Caco-2 (cell line): ENCODE measurements at regions not wholly inside any gene's neighbourhood (a gene's known extent, or its start where the extent isn't known, plus 50 kb on each side); places are given as distances from the start of the nearest gene placed in this dataset.

Source experiments
- BruUV-seq: library from RNA; stranded (reverse); fragments of 400-500 nt; replicated peaks from 2 replicates; lab custom pipeline; 2021; lab: Mats Ljungman, UMichigan
- CTCF ChIA-PET: fragments of 300-600 bp; sonication (Branson Sonifier 250); formaldehyde crosslinking; loops from one replicate; lab custom pipeline; 2022; ENCODE audit warnings: antibody characterized with exemption; lab: Charles Lee
- POLR2A ChIA-PET: fragments of 300-600 bp; sonication (Branson Sonifier 250); formaldehyde crosslinking; loops from one replicate; lab custom pipeline; 2022; ENCODE audit warnings: antibody characterized with exemption; lab: Charles Lee
- DNase-seq, 2 experiments: peaks; one replicate each; pipeline versions ENCODE4 v3.0.0 to v3.0.0-alpha.2; 2020 to 2022
- H3K27me3 ChIP-seq: replicated peaks from 2 replicates; pipeline ENCODE4 v1.6.0; 2011; ENCODE audit warnings: low read length; ENCODE audit not compliant: control insufficient read depth, insufficient read depth
- H3K36me3 ChIP-seq: 2 replicates; pipeline ENCODE4 v1.5.1; 2011; ENCODE audit warnings: low read length; ENCODE audit not compliant: control insufficient read depth, insufficient read depth
- H3K4me1 ChIP-seq: fragments of 250-450 bp; sonication (Bioruptor Pico); 2 replicates; pipeline ENCODE4 v1.5.1; 2020; ENCODE audit warnings: mild to moderate bottlenecking
- H3K4me3 ChIP-seq: 2 replicates; pipeline ENCODE4 v1.5.1; 2011; ENCODE audit warnings: low read depth, mild to moderate bottlenecking, control low read depth, low read length
- H3K9me3 ChIP-seq: fragments of 250-450 bp; sonication (Bioruptor Pico); 2 replicates; pipeline ENCODE4 v1.5.1; 2020; ENCODE audit warnings: mild to moderate bottlenecking, moderate library complexity
- H3K27ac Mint-ChIP-seq: one replicate; pipeline ENCODE4 v1.8.0; 2022; ENCODE audit warnings: mixed read lengths; ENCODE audit not compliant: unreplicated experiment
- H3K27me3 Mint-ChIP-seq: one replicate; pipeline ENCODE4 v1.8.0; 2022; ENCODE audit warnings: mixed read lengths; ENCODE audit not compliant: insufficient read depth, unreplicated experiment
- H3K36me3 Mint-ChIP-seq: one replicate; pipeline ENCODE4 v1.8.0; 2022; ENCODE audit warnings: mild to moderate bottlenecking, mixed read lengths; ENCODE audit not compliant: insufficient read depth, unreplicated experiment
- H3K4me1 Mint-ChIP-seq: one replicate; pipeline ENCODE4 v1.8.0; 2022; ENCODE audit warnings: low read depth, mixed read lengths; ENCODE audit not compliant: unreplicated experiment
- H3K4me3 Mint-ChIP-seq: one replicate; pipeline ENCODE4 v1.8.0; 2022; ENCODE audit warnings: mild to moderate bottlenecking, moderate library complexity, mixed read lengths; ENCODE audit not compliant: unreplicated experiment
- H3K9me3 Mint-ChIP-seq: one replicate; pipeline ENCODE4 v1.8.0; 2022; ENCODE audit warnings: mixed read lengths; ENCODE audit not compliant: unreplicated experiment
- intact Hi-C: fragments of 100-400 bp; cut with micrococcal nuclease; formaldehyde crosslinking; loops from one replicate; pipeline ENCODE4 v1.10.0; 2022; ENCODE audit not compliant: unreplicated experiment
- TF ChIP-seq, protein P1 (sequence below), 2 experiments: fragments of 200-600 bp in 1 of 2; IDR thresholded peaks; 1 replicate in 1 of 2; 2 replicates in 1 of 2; pipeline versions ENCODE4 v1.5.1 to v1.8.0; 2011 to 2022; ENCODE audit warnings: antibody characterized with exemption in 1 of 2, control low read depth in 1 of 2, inconsistent platforms in 1 of 2, low read depth in 1 of 2, low read length in 1 of 2, mild to moderate bottlenecking in 1 of 2, moderate library complexity in 1 of 2; ENCODE audit not compliant: insufficient read depth in 1 of 2, severe bottlenecking in 1 of 2, unreplicated experiment in 1 of 2

DNA sequence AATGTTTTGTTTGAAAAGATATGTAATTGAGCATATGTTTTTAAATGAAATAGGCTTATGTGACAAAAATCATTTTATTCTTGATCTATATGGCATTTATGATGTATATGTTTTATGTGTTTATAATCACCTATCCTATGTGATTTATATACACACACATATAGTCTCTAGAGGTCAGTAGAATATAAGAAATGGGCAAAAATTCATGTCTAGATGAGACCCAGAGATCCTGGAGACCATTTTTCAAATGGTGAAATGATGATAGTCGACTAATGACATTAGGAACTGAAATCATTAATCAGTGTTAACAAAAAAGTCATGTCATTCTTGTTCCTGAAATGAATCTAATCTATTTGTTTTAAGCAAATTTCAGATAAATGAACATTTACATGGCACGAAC lies 709.2 kb upstream of the WWC1 start:
- Mint-ChIP-seq H3K36me3 (no peaks in the 10 kb centered on the region), H3K4me1 (no peaks in the 10 kb centered on the region), H3K27ac (no peak overlapping the region), H3K9me3 (no peaks in the 10 kb centered on the region), H3K4me3 (no peak overlapping the region), H3K27me3 (peaks cover 26% of the 10 kb centered on the region)
- DNase-seq: no peak
- BruUV-seq: no TSS peak
- POLR2A ChIA-PET: no interaction called here
- Histone ChIP-seq H3K27me3 (no peaks in the 10 kb centered on the region), H3K4me3 (no peak overlapping the region), H3K36me3 (no peaks in the 10 kb centered on the region), H3K9me3 (no peaks in the 10 kb centered on the region), H3K4me1 (no peaks in the 10 kb centered on the region)
- intact Hi-C loops: loop anchor here (1.0 to 2.0 kb wide), 2 partner anchors 465 to 637 kb away; no protein-coding TSS in a partner anchor
- CTCF ChIA-PET: no interaction called here
- TF ChIP-seq, protein P1, sequence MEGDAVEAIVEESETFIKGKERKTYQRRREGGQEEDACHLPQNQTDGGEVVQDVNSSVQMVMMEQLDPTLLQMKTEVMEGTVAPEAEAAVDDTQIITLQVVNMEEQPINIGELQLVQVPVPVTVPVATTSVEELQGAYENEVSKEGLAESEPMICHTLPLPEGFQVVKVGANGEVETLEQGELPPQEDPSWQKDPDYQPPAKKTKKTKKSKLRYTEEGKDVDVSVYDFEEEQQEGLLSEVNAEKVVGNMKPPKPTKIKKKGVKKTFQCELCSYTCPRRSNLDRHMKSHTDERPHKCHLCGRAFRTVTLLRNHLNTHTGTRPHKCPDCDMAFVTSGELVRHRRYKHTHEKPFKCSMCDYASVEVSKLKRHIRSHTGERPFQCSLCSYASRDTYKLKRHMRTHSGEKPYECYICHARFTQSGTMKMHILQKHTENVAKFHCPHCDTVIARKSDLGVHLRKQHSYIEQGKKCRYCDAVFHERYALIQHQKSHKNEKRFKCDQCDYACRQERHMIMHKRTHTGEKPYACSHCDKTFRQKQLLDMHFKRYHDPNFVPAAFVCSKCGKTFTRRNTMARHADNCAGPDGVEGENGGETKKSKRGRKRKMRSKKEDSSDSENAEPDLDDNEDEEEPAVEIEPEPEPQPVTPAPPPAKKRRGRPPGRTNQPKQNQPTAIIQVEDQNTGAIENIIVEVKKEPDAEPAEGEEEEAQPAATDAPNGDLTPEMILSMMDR (IDR thresholded peaks at IDR 0.05; ENCODE audit: insufficient read depth in 1 of 2, low read depth in 1 of 2, low read length in 1 of 2, severe bottlenecking in 1 of 2, unreplicated experiment in 1 of 2): no peak

DNA sequence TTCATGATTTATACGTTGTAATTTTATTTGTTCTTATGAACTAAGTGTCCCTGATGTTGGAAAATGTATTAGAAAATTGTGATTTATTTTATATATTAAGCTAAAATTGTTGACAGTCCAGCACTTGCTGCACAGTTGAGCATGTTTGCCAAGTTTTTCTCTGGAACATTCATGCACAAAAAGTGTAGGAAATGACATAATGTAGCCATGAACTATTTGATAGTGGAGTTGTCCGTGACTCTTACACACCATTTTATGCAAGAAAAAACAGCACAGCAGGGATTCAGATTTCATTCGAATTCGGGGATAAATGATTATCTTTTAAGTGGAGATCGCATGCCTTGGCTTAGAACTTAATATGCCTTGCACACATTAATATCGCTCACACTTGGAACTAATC lies 708.6 kb upstream of the WWC1 start:
- DNase-seq: no peak
- CTCF ChIA-PET: no interaction called here
- H3K27me3 Mint-ChIP-seq: peaks cover 26% of the 10 kb centered on the region
- Histone ChIP-seq H3K4me1 (no peaks in the 10 kb centered on the region), H3K4me3 (no peak overlapping the region), H3K9me3 (no peaks in the 10 kb centered on the region), H3K36me3 (no peaks in the 10 kb centered on the region), H3K27me3 (no peaks in the 10 kb centered on the region)
- TF ChIP-seq, protein P1 (IDR thresholded peaks at IDR 0.05; ENCODE audit: insufficient read depth in 1 of 2, low read depth in 1 of 2, low read length in 1 of 2, severe bottlenecking in 1 of 2, unreplicated experiment in 1 of 2): no peak
- intact Hi-C loops: loop anchor here (1.0 to 2.0 kb wide), 2 partner anchors 464 to 636 kb away; no protein-coding TSS in a partner anchor
- no TSS peak for BruUV-seq
- POLR2A ChIA-PET: no interaction called here
- H3K36me3 Mint-ChIP-seq: no peaks in the 10 kb centered on the region
- no peak overlapping the region for H3K27ac Mint-ChIP-seq
- H3K4me3 Mint-ChIP-seq: no peak overlapping the region
- H3K4me1 Mint-ChIP-seq: no peaks in the 10 kb centered on the region
- no peaks in the 10 kb centered on the region for H3K9me3 Mint-ChIP-seq

DNA sequence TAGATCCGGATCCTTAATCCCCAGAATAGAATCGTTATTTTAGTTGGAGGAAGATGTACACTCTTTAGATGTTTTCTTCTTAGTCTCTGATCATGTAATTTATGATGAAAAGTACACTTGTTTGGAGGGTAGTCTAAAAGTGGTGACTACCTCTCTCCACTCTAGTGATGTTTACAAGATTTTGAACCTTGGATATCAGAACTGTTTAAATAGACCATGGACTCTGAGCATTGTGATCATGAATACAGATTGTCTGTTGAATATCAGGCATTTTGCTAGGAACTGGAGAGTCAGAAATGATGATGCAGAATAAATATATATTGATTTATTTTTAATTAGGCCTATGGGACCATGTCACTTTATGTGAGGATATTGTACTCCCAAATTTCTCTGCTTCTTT lies 706.3 kb upstream of the WWC1 start:
- Mint-ChIP-seq H3K36me3 (no peaks in the 10 kb centered on the region), H3K27ac (no peak overlapping the region), H3K27me3 (peaks cover 15% of the 10 kb centered on the region), H3K4me3 (no peak overlapping the region), H3K9me3 (no peaks in the 10 kb centered on the region), H3K4me1 (no peaks in the 10 kb centered on the region)
- DNase-seq: no peak
- intact Hi-C loops: no loop called here
- ChIA-PET CTCF (no interaction called here), POLR2A (no interaction called here)
- Histone ChIP-seq H3K4me3 (no peak overlapping the region), H3K27me3 (no peaks in the 10 kb centered on the region), H3K36me3 (no peaks in the 10 kb centered on the region), H3K9me3 (no peaks in the 10 kb centered on the region), H3K4me1 (no peaks in the 10 kb centered on the region)
- no TSS peak for BruUV-seq
- TF ChIP-seq, protein P1 (IDR thresholded peaks at IDR 0.05; ENCODE audit: insufficient read depth in 1 of 2, low read depth in 1 of 2, low read length in 1 of 2, severe bottlenecking in 1 of 2, unreplicated experiment in 1 of 2): no peak
